ENCODE measurements at regions not wholly inside any gene's neighbourhood (a gene's known extent, or its start where the extent isn't known, plus 50 kb on each side); places are given as distances from the start of the nearest gene placed in this dataset.

DNA sequence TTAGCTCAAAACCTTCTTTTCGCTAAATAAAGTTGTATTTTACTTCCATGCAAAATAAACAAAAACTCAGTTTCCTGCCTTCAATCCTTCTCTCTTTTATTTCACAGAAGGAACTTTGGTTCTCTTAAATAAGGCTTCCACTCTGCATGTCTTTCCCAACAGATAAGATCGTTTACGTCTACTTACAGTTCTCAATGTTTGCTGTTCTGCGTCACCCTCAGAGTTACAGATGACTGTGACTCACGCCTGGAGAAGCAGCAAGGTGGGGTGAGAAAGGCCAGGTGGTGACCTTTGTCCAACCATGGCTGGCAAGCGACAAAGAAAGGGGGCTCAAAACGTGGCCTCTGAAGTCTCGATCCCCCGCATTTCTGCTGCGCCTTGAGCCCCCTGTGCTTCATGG, 51.4 kb upstream of the RPS6KA2 start:
- DNase-seq (ENCODE audit: low spot score), result no peak
- in situ Hi-C loops (cut with MboI; ENCODE audit: low sequenced_read_pairs, unreplicated experiment), result no loop called here
- TF ChIP-seq, protein P1, sequence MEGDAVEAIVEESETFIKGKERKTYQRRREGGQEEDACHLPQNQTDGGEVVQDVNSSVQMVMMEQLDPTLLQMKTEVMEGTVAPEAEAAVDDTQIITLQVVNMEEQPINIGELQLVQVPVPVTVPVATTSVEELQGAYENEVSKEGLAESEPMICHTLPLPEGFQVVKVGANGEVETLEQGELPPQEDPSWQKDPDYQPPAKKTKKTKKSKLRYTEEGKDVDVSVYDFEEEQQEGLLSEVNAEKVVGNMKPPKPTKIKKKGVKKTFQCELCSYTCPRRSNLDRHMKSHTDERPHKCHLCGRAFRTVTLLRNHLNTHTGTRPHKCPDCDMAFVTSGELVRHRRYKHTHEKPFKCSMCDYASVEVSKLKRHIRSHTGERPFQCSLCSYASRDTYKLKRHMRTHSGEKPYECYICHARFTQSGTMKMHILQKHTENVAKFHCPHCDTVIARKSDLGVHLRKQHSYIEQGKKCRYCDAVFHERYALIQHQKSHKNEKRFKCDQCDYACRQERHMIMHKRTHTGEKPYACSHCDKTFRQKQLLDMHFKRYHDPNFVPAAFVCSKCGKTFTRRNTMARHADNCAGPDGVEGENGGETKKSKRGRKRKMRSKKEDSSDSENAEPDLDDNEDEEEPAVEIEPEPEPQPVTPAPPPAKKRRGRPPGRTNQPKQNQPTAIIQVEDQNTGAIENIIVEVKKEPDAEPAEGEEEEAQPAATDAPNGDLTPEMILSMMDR (IDR thresholded peaks at IDR 0.05; ENCODE audit: borderline replicate concordance, control extremely low read depth, extremely low read depth, insufficient read depth, missing control alignments), result no peak

DNA sequence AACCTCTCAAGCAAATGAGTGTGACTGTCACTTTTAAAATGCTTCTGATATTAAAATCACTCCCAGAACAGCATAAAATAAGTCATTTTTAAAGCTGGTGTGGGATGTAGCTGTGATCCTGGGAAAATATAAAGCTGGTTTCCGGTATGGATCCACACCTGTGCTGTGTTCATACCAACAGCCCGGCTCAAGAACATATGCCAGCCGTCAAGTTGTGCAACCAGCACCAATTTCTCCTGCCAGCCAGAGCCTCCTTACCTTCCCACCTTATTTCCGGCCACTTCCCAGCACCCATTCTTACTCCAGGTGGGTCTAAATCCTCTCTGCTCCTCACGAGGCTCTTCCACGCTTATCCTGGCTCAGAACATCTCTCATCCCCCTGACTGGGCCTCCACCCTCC, 50.9 kb upstream of the RPS6KA2 start:
- TF ChIP-seq, protein P1 (IDR thresholded peaks at IDR 0.05; ENCODE audit: borderline replicate concordance, control extremely low read depth, extremely low read depth, insufficient read depth, missing control alignments), result no peak
- DNase-seq (ENCODE audit: low spot score), result no peak
- in situ Hi-C loops (cut with MboI; ENCODE audit: low sequenced_read_pairs, unreplicated experiment), result no loop called here
